T-cell (primary cell): ENCODE measurements at regions not wholly inside any gene's neighbourhood (a gene's known extent, or its start where the extent isn't known, plus 50 kb on each side); places are given as distances from the start of the nearest gene placed in this dataset.

Source experiments
- ATAC-seq, 4 experiments: fragments of 200-7000 bp in 3 of 4; fragments of 150-1000 bp in 1 of 4; cut with Tn5 transposase; replicated peaks in 1 of 4; 1 replicate in 3 of 4; 2 replicates in 1 of 4; pipeline ENCODE4 v1.10.0; 2021; ENCODE audit warnings: moderate library complexity in 3 of 4, mild to moderate bottlenecking in 2 of 4, moderate number of reproducible peaks in 1 of 4
- CTCF ChIA-PET, 2 donors: fragments of 300-600 bp; sonication (Branson Sonifier 250); formaldehyde crosslinking; loops; one replicate each; lab custom pipeline; 2022; ENCODE audit warnings: antibody characterized with exemption in 2 of 2; lab: Charles Lee
- POLR2A ChIA-PET, 2 donors: fragments of 300-600 bp; sonication (Branson Sonifier 250); formaldehyde crosslinking; loops; one replicate each; lab custom pipeline; 2022; ENCODE audit warnings: antibody characterized with exemption in 2 of 2; lab: Charles Lee
- DNase-seq, 35 experiments: peaks; one replicate each; pipeline versions ENCODE4 v3.0.0 to v3.0.0-alpha.2; 2013 to 2023
- H3K27ac ChIP-seq: one replicate; pipeline ENCODE4 v1.5.1; 2013; ENCODE audit warnings: low read length
- H3K27me3 ChIP-seq, 2 experiments: replicated peaks in 1 of 2; 1 replicate in 1 of 2; 2 replicates in 1 of 2; pipeline versions ENCODE4 v1.6.1 to v1.7.0; 2013; ENCODE audit warnings: low read length in 1 of 2, mixed read lengths in 1 of 2; ENCODE audit not compliant: control insufficient read depth in 2 of 2, insufficient read depth in 2 of 2; ENCODE audit errors: extremely low read depth in 1 of 2
- H3K36me3 ChIP-seq, 2 donors: 1 replicate in 1 of 2; 2 replicates in 1 of 2; pipeline versions ENCODE4 v1.6.1 to v1.7.0; 2013; ENCODE audit warnings: low read length in 1 of 2; ENCODE audit not compliant: control insufficient read depth in 2 of 2, insufficient read depth in 1 of 2; ENCODE audit errors: extremely low read depth in 1 of 2
- H3K4me1 ChIP-seq, 2 experiments: 1 replicate in 1 of 2; 2 replicates in 1 of 2; pipeline versions ENCODE4 v1.6.1 to v1.7.0; 2013; ENCODE audit warnings: low read length in 2 of 2, mixed read lengths in 1 of 2; ENCODE audit not compliant: insufficient read depth in 2 of 2, control insufficient read depth in 1 of 2; ENCODE audit errors: extremely low read depth in 1 of 2
- H3K4me3 ChIP-seq, 2 donors: 1 replicate in 1 of 2; 2 replicates in 1 of 2; pipeline versions ENCODE4 v1.5.1 to v1.7.0; 2013; ENCODE audit warnings: mild to moderate bottlenecking in 2 of 2, low read length in 1 of 2, moderate library complexity in 1 of 2; ENCODE audit not compliant: control insufficient read depth in 1 of 2; ENCODE audit errors: extremely low read depth in 1 of 2
- H3K9me3 ChIP-seq: 2 replicates; pipeline ENCODE4 v1.7.0; 2013
- H3K27ac Mint-ChIP-seq, 2 donors: one replicate each; pipeline ENCODE4 v1.8.0; 2020 to 2021; ENCODE audit warnings: mild to moderate bottlenecking in 2 of 2, mixed read lengths in 2 of 2
- H3K27me3 Mint-ChIP-seq, 2 donors: one replicate each; pipeline ENCODE4 v1.8.0; 2021 to 2022; ENCODE audit warnings: mixed read lengths in 2 of 2
- H3K36me3 Mint-ChIP-seq: one replicate; pipeline ENCODE4 v1.8.0; 2021; ENCODE audit warnings: mixed read lengths
- H3K4me1 Mint-ChIP-seq, 3 donors: one replicate each; pipeline ENCODE4 v1.8.0; 2020 to 2022; ENCODE audit warnings: mixed read lengths in 3 of 3, mild to moderate bottlenecking in 1 of 3
- H3K4me3 Mint-ChIP-seq, 3 donors: one replicate each; pipeline ENCODE4 v1.8.0; 2020 to 2022; ENCODE audit warnings: mild to moderate bottlenecking in 3 of 3, mixed read lengths in 3 of 3, moderate library complexity in 3 of 3
- H3K9me3 Mint-ChIP-seq, 3 donors: one replicate each; pipeline ENCODE4 v1.8.0; 2020 to 2022; ENCODE audit warnings: mixed read lengths in 3 of 3
- WGBS: methylation state at CpG from one replicate; pipeline ENCODE4 v1.1.5; 2013; ENCODE audit warnings: missing lambda C conversion rate; ENCODE audit not compliant: insufficient coverage; 5-methylcytosine and 5-hydroxymethylcytosine counted together

DNA sequence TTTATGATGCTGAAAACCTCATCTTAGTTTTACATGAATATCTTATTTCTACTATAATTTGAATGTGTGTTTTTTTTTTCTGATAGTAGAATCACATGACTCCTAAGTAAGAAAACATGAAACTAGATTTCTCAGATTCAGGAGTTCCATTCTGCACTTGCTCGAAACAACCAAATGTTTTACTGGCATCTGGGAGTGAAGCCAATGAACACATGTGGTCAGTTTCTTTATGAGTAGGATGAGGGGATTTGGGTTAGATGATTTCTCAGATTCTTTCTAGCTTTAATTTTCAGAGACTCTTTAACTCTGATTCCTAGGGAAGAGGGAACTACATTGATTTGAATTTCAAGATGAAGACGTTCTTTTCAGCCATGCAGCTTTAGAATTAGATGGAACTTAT is 225.0 kb upstream of the NT5C1B start:
- POLR2A ChIA-PET, result no interaction called here
- ATAC-seq, result no peak
- no peak overlapping the region for H3K27ac ChIP-seq
- H3K9me3 ChIP-seq, result no peaks in the 10 kb centered on the region
- no peak for DNase-seq
- CTCF ChIA-PET, result no interaction called here
- H3K4me3 ChIP-seq, result no peak overlapping the region
- H3K27me3 ChIP-seq, result no peaks in the 10 kb centered on the region
- H3K36me3 ChIP-seq, result no peaks in the 10 kb centered on the region
- Mint-ChIP-seq H3K27ac (no peak overlapping the region), H3K9me3 (no peaks in the 10 kb centered on the region), H3K4me3 (no peak overlapping the region), H3K4me1 (no peaks in the 10 kb centered on the region), H3K36me3 (peaks cover 21% of the 10 kb centered on the region), H3K27me3 (no peaks in the 10 kb centered on the region)
- no CpG with 5 or more reads among the region's 2 CpGs for WGBS
- no peaks in the 10 kb centered on the region for H3K4me1 ChIP-seq

GRCh38 chr2:18804536-18804935 is 215.2 kb upstream of the NT5C1B start:
- DNase-seq, result no peak
- H3K27me3 ChIP-seq, result no peaks in the 10 kb centered on the region
- no peaks in the 10 kb centered on the region for H3K27me3 Mint-ChIP-seq
- H3K4me1 Mint-ChIP-seq, result no peaks in the 10 kb centered on the region
- H3K4me3 Mint-ChIP-seq, result no peak overlapping the region
- ChIA-PET CTCF (no interaction called here), POLR2A (no interaction called here)
- no peak for ATAC-seq
- no peaks in the 10 kb centered on the region for H3K9me3 ChIP-seq
- H3K27ac Mint-ChIP-seq, result no peak overlapping the region
- peaks cover 0 to 4% (median 0%) of the 10 kb centered on the region in 3 donors for H3K9me3 Mint-ChIP-seq
- H3K36me3 Mint-ChIP-seq, result peaks cover 6% of the 10 kb centered on the region
- H3K27ac ChIP-seq, result no peak overlapping the region
- no peak overlapping the region for H3K4me3 ChIP-seq
- no peaks in the 10 kb centered on the region for H3K36me3 ChIP-seq
- H3K4me1 ChIP-seq, result no peaks in the 10 kb centered on the region
- no CpG with 5 or more reads among the region's 1 CpG for WGBS

DNA sequence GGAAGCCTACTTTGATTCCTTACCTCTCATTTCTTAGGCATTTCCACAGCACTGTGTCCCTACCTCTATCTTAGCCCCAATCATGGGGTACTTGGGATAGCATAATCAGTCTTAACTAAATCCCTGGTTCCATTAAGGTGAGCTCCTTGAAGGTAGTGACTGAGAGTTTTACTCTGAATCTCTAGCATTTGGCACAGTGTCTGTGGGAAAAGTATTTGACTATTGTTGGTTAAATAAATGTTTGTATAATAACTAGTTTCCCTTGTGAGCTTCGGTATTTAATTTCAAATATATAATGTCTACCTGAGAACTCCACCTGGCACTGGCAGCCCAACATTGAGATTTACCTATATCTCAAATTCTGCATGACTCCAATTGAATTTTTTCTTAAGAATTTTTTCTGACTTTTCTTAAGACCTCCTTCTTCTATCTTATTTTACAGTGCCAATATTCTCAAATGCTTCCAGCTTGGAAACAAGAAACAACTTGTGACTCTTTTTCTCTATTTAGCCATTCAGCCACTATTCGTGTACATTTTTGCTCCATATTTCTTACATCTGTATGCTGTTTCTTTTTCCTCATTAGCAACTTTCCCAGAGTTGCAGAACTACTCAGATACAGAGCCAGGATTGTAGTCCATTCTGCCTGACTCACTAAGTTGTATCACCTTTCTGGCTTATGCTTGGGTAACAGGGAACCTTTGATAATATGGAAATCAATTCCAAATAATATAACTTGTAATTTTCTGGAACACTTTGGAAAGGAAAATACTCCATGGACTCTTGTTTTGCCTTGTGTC is 214.0 kb upstream of the NT5C1B start:
- H3K4me3 ChIP-seq, result no peak overlapping the region
- no peak overlapping the region for H3K27ac Mint-ChIP-seq
- ATAC-seq (no peak), DNase-seq (no peak)
- H3K4me1 ChIP-seq, result no peaks in the 10 kb centered on the region
- no peaks in the 10 kb centered on the region for H3K4me1 Mint-ChIP-seq
- WGBS, result no CpG with 5 or more reads among the region's 2 CpGs
- H3K27me3 Mint-ChIP-seq, result no peaks in the 10 kb centered on the region
- H3K27me3 ChIP-seq, result no peaks in the 10 kb centered on the region
- H3K27ac ChIP-seq, result no peak overlapping the region
- no peaks in the 10 kb centered on the region for H3K9me3 ChIP-seq
- peaks cover 0 to 4% (median 0%) of the 10 kb centered on the region in 3 donors for H3K9me3 Mint-ChIP-seq
- no peak overlapping the region for H3K4me3 Mint-ChIP-seq
- no peaks in the 10 kb centered on the region for H3K36me3 ChIP-seq
- H3K36me3 Mint-ChIP-seq, result peaks cover 10% of the 10 kb centered on the region
- ChIA-PET CTCF (no interaction called here), POLR2A (no interaction called here)

DNA sequence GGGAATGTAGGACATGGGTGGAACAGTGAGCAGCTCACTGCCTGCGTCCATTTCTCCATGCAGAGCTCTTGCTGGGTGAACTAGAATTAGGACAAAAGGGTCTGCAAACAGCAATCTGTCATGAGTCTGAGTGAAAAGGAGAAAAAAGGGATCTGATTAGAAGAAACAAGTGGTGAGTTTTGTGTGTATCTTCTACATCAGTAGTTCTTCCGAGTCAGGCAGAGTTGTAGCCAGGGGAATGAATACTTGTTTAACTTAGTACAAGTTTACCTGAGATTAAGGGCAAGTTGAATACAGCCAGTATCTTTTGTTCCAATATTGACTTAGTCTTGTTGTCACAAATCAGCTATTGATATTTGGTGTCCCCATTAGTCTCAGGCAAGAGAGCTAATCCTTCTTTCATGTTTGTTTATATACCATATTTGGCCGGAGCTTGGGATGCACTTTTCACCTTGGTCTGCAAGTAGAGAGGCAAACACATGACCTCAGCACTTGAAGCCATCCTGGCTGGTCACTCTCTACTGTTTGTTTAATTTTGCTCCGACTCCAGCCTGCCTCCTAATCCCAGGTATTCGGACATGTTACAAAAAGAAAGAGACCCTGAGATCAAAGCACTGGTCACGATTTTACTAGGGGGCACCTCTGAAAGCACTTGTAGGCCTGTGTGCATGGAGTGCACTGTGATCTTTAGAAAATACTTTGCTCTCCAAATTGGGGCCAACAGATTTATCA is 211.0 kb upstream of the NT5C1B start:
- Histone ChIP-seq H3K27ac (no peak overlapping the region), H3K4me3 (no peak overlapping the region), H3K9me3 (no peaks in the 10 kb centered on the region), H3K4me1 (no peaks in the 10 kb centered on the region), H3K27me3 (no peaks in the 10 kb centered on the region), H3K36me3 (no peaks in the 10 kb centered on the region)
- CTCF ChIA-PET, result no interaction called here
- no peak overlapping the region for H3K4me3 Mint-ChIP-seq
- H3K27ac Mint-ChIP-seq, result no peak overlapping the region
- H3K36me3 Mint-ChIP-seq, result peaks cover 19% of the 10 kb centered on the region
- H3K9me3 Mint-ChIP-seq, result peaks cover 0 to 4% (median 0%) of the 10 kb centered on the region in 3 donors
- POLR2A ChIA-PET, result no interaction called here
- DNase-seq, result no peak
- WGBS, result 94% methylated on average over 3 of the region's 6 CpGs
- no peaks in the 10 kb centered on the region for H3K27me3 Mint-ChIP-seq
- no peak for ATAC-seq
- H3K4me1 Mint-ChIP-seq, result no peaks in the 10 kb centered on the region

DNA sequence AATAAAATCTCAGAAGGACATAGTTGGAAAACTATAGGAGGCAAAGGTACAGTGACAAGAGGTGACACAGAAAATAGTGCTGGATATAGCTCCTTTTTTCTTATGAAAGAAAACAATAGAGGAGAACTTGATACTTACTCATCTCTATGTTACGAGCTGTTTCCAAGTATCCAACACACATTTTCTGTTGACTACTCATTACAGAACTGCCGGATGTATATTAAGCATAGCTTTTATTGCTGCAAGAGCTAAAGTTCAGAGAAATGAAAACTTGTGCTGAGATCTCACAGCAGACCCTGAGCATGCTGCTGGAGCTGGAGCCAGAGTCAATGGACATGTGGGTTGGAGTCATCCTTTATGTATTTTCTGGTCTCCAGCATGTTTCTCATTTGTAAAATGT is 210.0 kb upstream of the NT5C1B start:
- ChIA-PET POLR2A (no interaction called here), CTCF (no interaction called here)
- WGBS, result no CpG with 5 or more reads among the region's 2 CpGs
- ATAC-seq (no peak), DNase-seq (no peak)
- no peaks in the 10 kb centered on the region for H3K27me3 Mint-ChIP-seq
- H3K4me1 ChIP-seq, result no peaks in the 10 kb centered on the region
- H3K36me3 Mint-ChIP-seq, result peaks cover 19% of the 10 kb centered on the region
- no peaks in the 10 kb centered on the region for H3K9me3 ChIP-seq
- H3K27ac Mint-ChIP-seq, result no peak overlapping the region
- no peak overlapping the region for H3K4me3 ChIP-seq
- no peak overlapping the region for H3K4me3 Mint-ChIP-seq
- no peak overlapping the region for H3K27ac ChIP-seq
- H3K4me1 Mint-ChIP-seq, result no peaks in the 10 kb centered on the region
- H3K27me3 ChIP-seq, result no peaks in the 10 kb centered on the region
- H3K36me3 ChIP-seq, result no peaks in the 10 kb centered on the region
- peaks cover 0 to under 1% (median 0%) of the 10 kb centered on the region in 3 donors for H3K9me3 Mint-ChIP-seq

DNA sequence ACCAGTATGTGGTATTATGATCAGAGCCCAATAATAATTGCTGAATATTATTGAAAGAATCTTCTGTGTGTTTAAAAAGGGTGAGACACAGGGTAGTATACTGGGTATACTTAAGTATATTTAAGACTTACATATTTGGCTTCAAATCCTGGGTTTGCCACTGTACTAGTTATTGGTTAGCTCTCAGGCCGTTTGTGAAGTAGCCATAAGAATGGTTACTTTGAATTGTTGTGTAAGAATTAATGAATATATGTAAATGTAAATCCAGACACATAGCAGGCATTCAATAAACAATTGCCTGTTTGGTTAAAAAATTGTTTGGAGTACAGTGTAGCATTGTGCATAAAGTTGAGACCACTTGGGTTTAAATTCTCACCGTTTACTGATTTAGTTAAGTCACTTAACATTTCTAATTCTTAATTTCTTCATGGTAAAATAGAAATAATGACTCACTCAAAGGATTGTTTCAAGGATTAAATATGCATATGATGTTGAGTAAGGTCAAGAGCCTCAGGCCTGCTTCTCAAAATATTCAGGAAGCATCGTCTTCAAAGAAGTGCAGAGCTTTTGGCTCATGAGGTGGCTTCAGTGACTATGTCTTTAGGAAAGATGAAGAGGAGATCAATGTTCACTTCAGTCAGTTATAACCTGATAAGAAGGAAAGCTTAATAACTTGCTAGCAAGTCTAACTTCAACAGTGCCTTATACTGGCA is 207.9 kb upstream of the NT5C1B start:
- ChIA-PET POLR2A (no interaction called here), CTCF (no interaction called here)
- H3K9me3 ChIP-seq, result no peaks in the 10 kb centered on the region
- no peak for DNase-seq
- no peak overlapping the region for H3K4me3 ChIP-seq
- WGBS, result 100% methylated on average over 1 of the region's 3 CpGs
- no peak overlapping the region for H3K4me3 Mint-ChIP-seq
- no peaks in the 10 kb centered on the region for H3K4me1 ChIP-seq
- H3K4me1 Mint-ChIP-seq, result no peaks in the 10 kb centered on the region
- no peak overlapping the region for H3K27ac Mint-ChIP-seq
- H3K27me3 Mint-ChIP-seq, result no peaks in the 10 kb centered on the region
- no peaks in the 10 kb centered on the region for H3K36me3 ChIP-seq
- H3K27me3 ChIP-seq, result no peaks in the 10 kb centered on the region
- peaks cover 0 to 3% (median 0%) of the 10 kb centered on the region in 3 donors for H3K9me3 Mint-ChIP-seq
- peaks cover 19% of the 10 kb centered on the region for H3K36me3 Mint-ChIP-seq
- no peak overlapping the region for H3K27ac ChIP-seq
- no peak for ATAC-seq
